HG03565 (cell line): ENCODE measurements at regions not wholly inside any gene's neighbourhood (a gene's known extent, or its start where the extent isn't known, plus 50 kb on each side); places are given as distances from the start of the nearest gene placed in this dataset.

Source experiments
- ATAC-seq: cut with Tn5 transposase; IDR thresholded peaks from one replicate; pipeline ENCODE4 v1.9.1; 2021; ENCODE audit warnings: mild to moderate bottlenecking, moderate library complexity; ENCODE audit not compliant: unreplicated experiment

GRCh38 chr12:76226397-76226796 is 121.8 kb downstream of the BBS10 start:
- ATAC-seq, result no peak

DNA sequence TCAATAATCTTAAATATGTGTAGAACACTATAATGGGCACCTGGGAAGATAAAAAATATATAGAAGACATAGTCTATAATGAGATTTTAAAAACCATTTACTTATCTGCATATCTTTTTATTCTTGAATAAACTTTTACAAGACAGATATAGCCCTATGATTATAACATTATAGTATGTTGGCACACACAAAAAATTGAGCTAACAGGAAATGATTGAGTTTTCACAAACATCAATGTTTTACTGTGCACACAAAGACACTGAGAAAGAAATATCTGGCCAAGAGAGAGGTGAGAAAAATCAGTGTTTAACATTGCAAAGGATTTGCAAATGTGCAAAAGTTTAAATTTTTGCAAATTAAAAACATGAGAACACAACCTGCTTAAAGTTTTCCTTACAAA is 124.3 kb downstream of the BBS10 start:
- ATAC-seq, result no peak

DNA sequence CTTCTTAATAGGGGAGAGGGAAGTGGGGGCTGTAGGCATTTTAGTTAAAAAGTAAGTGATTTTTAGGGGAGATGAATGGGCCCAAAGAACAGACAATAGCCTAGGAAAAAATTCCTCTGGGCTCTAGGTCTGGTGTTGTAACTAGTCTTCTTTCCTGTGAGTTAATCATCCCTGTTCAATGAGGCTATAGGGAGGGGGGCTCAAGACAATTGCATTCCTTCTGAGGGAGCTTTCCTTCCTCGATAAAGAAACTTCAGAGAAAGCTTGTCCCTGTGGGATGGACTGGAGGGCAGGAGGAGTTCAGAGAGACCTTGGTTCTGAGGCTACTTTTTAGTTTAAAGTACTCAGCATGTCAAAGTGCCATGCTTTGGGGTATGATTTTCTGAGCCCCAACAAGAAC is 127.2 kb downstream of the BBS10 start:
- ATAC-seq, result no peak

DNA sequence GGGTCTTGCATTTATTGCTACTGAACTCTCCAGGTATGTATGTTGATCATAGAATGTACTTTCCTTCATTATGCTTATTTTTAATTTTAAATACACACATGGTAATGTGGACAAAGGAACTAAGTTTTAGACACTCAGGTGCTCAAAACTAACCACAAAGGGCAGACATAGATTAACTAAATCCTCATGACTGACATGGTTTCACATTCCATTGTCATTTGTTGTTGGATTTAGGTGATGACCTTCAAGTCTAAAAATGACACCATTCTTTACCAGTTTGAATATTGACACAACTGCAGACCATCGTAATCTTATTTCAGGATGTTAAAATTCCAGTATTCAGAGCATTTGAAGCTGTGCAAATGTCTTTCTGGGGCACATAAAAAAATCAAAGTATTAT is 128.4 kb downstream of the BBS10 start:
- no peak for ATAC-seq

- no peak for ATAC-seq
These were observed 131.4 kb downstream of the BBS10 start for GRCh38 chr12:76216585-76217472.

GRCh38 chr12:76208129-76208528 is 123.6 kb upstream of the NAP1L1 start:
- no peak for ATAC-seq

DNA sequence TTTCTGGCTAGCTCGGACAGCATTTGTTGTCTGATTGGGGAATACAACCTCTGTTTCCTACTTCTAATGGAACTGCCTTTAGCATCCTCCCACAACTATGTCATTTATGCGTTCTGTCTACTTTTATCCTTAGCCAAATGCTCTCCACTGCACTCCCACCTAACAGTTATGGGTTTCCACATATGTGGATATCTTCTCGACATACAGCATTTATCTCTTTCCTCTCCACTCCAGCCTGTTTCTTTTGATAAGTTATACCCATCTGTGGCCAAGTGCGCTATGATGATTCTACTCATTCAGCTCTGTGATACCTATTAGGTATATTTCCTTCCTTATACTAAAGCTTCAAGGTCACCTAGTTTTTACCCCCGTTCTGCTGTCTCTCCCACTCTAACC is 122.2 kb upstream of the NAP1L1 start:
- no peak for ATAC-seq

DNA sequence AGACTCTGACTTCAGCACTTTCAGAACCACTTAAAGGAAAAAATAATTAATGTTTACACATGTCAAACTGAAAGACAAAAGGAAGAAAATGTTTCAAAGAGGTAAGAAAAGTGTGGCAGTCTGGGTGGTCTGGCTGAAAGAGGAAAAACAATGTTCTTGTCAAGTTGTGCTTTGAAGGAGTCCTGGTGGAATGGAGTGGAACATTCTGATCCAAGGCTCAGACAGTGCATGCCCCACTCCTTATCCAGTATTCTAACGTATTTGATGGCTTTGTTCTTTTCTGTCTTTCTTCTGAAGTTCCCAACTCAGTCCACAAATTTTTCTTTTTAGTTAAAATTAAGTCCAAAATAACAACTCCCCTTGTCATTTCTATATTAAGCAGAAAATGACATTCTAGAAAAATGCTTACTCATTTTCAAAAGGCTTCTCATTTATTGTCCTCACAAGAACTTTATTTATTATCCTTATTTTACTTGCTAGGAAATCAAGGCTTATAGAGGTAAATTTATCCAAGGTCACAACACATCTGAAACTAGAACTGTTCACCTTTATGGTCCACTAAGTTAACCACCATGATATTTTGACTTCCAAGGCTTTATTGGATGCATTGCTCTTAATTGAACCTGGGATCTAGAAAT is 121.7 kb upstream of the NAP1L1 start:
- no peak for ATAC-seq

- ATAC-seq, result no peak
These were observed 118.1 kb upstream of the NAP1L1 start for GRCh38 chr12:76202621-76203020.

- ATAC-seq, result no peak
These were observed 117.3 kb upstream of the NAP1L1 start for GRCh38 chr12:76201758-76202157.

GRCh38 chr12:76201316-76201715 is 116.8 kb upstream of the NAP1L1 start:
- ATAC-seq, result no peak

GRCh38 chr12:76199808-76200207 is 115.3 kb upstream of the NAP1L1 start:
- ATAC-seq, result no peak

GRCh38 chr12:76198839-76199238 is 114.4 kb upstream of the NAP1L1 start:
- ATAC-seq, result no peak

DNA sequence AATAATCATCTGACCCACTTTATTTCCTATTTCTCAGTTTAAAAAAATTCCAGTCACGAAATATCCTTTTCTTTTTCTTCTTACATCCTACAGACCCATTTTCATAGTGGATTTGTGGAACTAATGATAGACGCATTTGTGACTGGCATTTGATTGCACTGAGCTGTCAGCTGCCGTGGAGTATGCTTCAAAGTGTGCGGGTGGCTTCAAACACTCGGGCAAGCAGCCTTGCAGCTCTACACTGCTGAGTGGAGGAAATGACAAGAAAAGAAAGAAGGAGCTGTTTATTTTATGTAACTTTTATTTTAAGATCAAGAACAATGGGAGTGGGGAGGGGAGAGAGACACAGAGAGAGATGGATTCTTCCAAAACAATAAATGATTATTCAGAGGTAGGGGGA is 112.8 kb upstream of the NAP1L1 start:
- ATAC-seq, result no peak

GRCh38 chr12:76195920-76196319 is 111.4 kb upstream of the NAP1L1 start:
- ATAC-seq, result no peak

DNA sequence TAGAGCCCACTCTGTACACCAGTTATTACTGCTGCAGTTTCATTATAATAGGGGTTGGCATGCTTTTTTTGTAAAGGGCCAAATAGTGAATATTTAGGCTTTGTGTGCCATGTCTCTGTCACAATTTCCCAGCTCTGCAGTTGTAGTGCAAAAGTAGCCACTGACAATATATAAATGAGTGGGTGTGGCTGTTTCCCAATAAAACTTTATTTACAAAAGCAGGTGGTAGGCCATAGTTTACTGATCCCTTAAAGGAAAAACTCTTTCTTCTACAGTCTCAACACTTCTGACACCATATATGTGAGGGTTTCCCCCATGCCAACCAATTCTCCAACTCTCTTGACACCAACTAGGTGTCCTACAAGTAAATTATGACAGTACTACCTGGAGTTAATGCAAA is 110.2 kb upstream of the NAP1L1 start:
- no peak for ATAC-seq

DNA sequence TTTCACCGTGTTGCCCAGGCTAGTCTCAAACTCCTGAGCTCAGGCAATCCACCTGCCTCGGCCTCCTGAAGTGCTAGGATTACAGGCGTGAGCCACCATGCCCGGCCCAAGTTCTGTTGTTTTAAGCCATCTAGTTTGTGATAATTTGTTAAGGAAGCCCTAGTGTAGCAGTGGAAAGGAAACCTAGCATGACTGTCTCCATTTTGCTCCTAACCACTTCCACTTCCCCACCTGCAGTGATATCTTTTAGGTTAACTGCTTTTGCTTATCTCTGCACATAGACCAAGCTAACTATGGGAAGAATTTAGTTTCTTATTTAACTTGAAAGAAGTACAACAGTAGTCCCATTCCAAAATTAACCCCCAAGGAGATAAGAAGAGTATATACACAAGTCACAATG is 109.5 kb upstream of the NAP1L1 start:
- ATAC-seq, result no peak

- no peak for ATAC-seq
These were observed 107.9 kb upstream of the NAP1L1 start for GRCh38 chr12:76192416-76192815.

GRCh38 chr12:76190299-76190698 is 105.8 kb upstream of the NAP1L1 start:
- ATAC-seq, result no peak

DNA sequence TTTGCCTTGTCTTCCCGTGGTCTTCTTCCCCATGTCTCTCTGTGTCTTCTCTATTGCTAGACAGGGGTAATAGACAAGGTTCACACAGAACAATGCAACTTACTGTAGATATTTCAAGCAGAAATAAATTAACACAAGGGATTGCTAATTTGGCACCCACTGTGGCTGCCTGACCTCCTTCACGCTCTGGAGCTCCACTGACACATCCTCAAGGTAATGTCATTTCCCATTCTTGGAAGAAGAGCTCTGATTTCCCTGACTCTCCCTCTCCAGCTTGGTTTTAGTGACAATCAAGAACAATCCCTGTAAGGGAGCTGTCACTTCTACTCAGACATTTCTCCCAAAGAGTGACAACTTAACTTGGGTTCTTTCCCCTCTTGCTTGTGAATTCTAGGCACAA is 105.4 kb upstream of the NAP1L1 start:
- no peak for ATAC-seq

GRCh38 chr12:76187177-76187576 is 102.7 kb upstream of the NAP1L1 start:
- no peak for ATAC-seq

DNA sequence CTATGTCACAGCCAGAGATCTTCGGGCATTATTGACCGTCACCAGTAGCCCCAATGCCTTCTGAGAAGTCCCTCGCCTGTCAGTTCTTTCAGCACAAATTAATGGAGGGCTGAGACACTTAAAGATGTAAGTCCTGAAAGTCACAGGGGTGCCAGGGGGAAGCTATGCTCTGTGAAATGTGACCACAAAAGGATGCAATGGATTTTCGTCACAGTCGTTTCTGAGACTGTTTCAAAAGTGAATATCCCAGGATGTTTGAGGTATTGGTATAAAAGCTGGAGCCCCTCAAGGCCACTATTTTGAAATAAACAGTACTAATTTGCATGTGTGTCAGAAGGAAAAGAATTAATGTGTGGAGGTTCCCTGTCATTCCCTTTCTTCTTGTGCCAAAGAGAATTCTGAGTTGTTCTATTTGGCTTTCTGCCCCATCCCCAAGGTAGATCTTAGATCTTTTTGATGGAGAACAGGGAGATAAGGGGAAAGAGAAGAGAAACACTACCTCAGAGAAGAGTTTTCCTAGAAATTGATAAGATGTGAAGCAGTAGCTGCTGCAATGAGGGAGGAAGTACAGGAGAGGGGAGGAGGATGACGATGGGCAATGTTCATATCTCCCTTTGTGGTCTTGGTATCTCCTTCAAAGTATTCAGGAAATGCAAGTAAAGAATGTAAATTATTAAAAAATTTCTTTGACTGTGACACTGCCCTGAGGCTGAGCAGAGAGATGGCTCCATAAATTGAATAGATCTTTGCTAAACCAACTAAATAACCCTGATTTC is 101.8 kb upstream of the NAP1L1 start:
- ATAC-seq, result no peak
